Suprapubic skin (tissue), 4 donors: ENCODE measurements at regions not wholly inside any gene's neighbourhood (a gene's known extent, or its start where the extent isn't known, plus 50 kb on each side); places are given as distances from the start of the nearest gene placed in this dataset.

Source experiments
- DNase-seq, 2 donors: peaks; one replicate each; pipeline ENCODE4 v3.0.0-alpha.2; 2019; ENCODE audit warnings: low spot score in 2 of 2
- H3K27ac ChIP-seq: fragments of 200-600 bp; sonication (generic); one replicate; pipeline ENCODE4 v1.5.1; 2019
- H3K27me3 ChIP-seq: fragments of 200-600 bp; sonication (generic); one replicate; pipeline ENCODE4 v1.5.1; 2019
- H3K36me3 ChIP-seq: fragments of 200-600 bp; sonication (generic); one replicate; pipeline ENCODE4 v1.5.1; 2019
- H3K4me1 ChIP-seq: fragments of 200-600 bp; sonication (generic); one replicate; pipeline ENCODE4 v1.5.1; 2019
- H3K4me3 ChIP-seq: fragments of 200-600 bp; sonication (generic); one replicate; pipeline ENCODE4 v1.5.1; 2019; ENCODE audit warnings: mild to moderate bottlenecking
- H3K9me3 ChIP-seq: fragments of 200-600 bp; sonication (generic); one replicate; pipeline ENCODE4 v1.5.1; 2019
- CTCF ChIP-seq, 2 donors: fragments of 200-600 bp in 1 of 2; fragments of 450-650 bp in 1 of 2; sonication (generic) in 1 of 2; IDR thresholded peaks; one replicate each; pipeline ENCODE4 v1.5.1; 2016 to 2019; ENCODE audit warnings: antibody characterized with exemption in 2 of 2, mild to moderate bottlenecking in 1 of 2, moderate library complexity in 1 of 2
- EP300 ChIP-seq: sonication (generic); formaldehyde crosslinking; IDR thresholded peaks from one replicate; pipeline ENCODE4 v1.6.1; 2017; ENCODE audit warnings: antibody characterized with exemption
- POLR2A ChIP-seq, 2 donors: fragments of 450-650 bp; IDR thresholded peaks; one replicate each; pipeline ENCODE4 v1.6.1; 2017; ENCODE audit warnings: antibody characterized with exemption in 2 of 2, mild to moderate bottlenecking in 2 of 2, moderate library complexity in 2 of 2
- POLR2AphosphoS5 ChIP-seq, 3 donors: sonication (generic); formaldehyde crosslinking; IDR thresholded peaks; one replicate each; pipeline ENCODE4 v1.6.1; 2017; ENCODE audit warnings: antibody characterized with exemption in 3 of 3
- WGBS: methylation state at CpG from one replicate; pipeline ENCODE4 v1.1.5; 2018; 5-methylcytosine and 5-hydroxymethylcytosine counted together

DNA sequence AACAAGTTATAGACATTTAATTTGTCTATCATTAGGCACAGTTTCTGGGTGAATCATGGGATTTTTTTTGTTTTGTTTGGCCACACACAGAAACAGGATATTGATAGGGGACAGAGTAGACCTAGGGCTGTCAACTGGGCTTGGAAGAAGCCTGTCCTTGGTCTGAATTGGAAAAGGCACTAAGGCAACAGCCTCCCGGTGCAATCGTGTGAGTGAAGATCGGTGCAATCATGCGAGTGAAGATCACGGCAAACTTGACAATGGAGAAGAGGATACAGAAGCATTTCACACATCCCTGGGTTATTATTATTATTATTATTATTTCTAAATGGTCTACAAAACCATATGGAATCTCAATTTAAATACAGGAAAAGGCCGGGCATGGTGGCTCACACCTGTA, 94.5 kb downstream of the ACKR3 start:
- H3K9me3 ChIP-seq: peaks cover 3% of the 10 kb centered on the region
- H3K27me3 ChIP-seq: peaks cover 6% of the 10 kb centered on the region
- TF ChIP-seq CTCF (IDR thresholded peaks at IDR 0.05): no peak
- TF ChIP-seq EP300: no peak
- no peak for TF ChIP-seq POLR2A (IDR thresholded peaks at IDR 0.05)
- TF ChIP-seq POLR2AphosphoS5 (IDR thresholded peaks at IDR 0.05): no peak
- 79% methylated on average over 6 of the region's 6 CpGs for WGBS
- H3K4me3 ChIP-seq: no peak overlapping the region
- H3K4me1 ChIP-seq: peaks cover 28% of the 10 kb centered on the region
- no peaks in the 10 kb centered on the region for H3K36me3 ChIP-seq
- peak; percentile 52 to 61 for DNase-seq
- peak overlapping the region; percentile 49 for H3K27ac ChIP-seq

GRCh38 chr2:236665101-236665500, 95.5 kb downstream of the ACKR3 start:
- no peak overlapping the region for H3K4me3 ChIP-seq
- H3K36me3 ChIP-seq: no peaks in the 10 kb centered on the region
- no peaks in the 10 kb centered on the region for H3K27me3 ChIP-seq
- 93% methylated on average over 7 of the region's 7 CpGs for WGBS
- DNase-seq: peak in 1 of 2 donors; percentile 14
- no peak overlapping the region for H3K27ac ChIP-seq
- peaks cover 3% of the 10 kb centered on the region for H3K9me3 ChIP-seq
- TF ChIP-seq POLR2AphosphoS5 (IDR thresholded peaks at IDR 0.05): no peak
- no peak for TF ChIP-seq EP300
- no peak for TF ChIP-seq CTCF (IDR thresholded peaks at IDR 0.05)
- TF ChIP-seq POLR2A (IDR thresholded peaks at IDR 0.05): no peak
- H3K4me1 ChIP-seq: peaks cover 26% of the 10 kb centered on the region

DNA sequence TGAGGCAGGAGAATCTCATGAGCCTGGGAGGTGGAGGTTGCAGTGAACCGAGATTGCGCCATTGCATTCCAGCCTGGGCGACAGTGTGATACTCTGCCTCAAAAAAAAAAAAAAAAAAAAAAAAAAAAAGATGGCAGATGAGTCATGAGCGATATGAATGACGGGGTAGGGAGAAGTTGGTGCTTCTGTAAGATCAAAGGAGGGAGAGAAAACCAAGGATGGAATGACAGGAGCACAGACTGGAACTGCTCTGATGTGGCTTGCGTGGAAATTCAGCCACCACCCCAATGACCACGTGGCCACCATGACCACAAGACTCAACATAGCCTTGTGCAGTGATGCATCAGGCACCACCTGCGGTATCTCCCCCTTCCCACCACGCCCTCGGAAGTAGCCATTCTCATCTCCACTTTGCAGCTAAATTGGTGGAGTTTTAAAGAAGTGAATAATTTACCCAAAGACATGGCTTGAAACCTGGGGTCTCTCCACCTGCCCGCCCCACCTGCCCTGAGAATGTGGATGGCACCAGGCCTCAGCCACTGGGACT, 96.0 kb downstream of the ACKR3 start:
- H3K4me1 ChIP-seq: peaks cover 24% of the 10 kb centered on the region
- 77% methylated on average over 11 of the region's 11 CpGs for WGBS
- DNase-seq: peak; percentile 21 to 57
- H3K36me3 ChIP-seq: no peaks in the 10 kb centered on the region
- H3K27me3 ChIP-seq: no peaks in the 10 kb centered on the region
- no peak overlapping the region for H3K27ac ChIP-seq
- no peak overlapping the region for H3K4me3 ChIP-seq
- TF ChIP-seq POLR2A (IDR thresholded peaks at IDR 0.05) (no peak), CTCF (IDR thresholded peaks at IDR 0.05) (no peak), EP300 (no peak), POLR2AphosphoS5 (IDR thresholded peaks at IDR 0.05) (no peak)
- peaks cover 3% of the 10 kb centered on the region for H3K9me3 ChIP-seq

DNA sequence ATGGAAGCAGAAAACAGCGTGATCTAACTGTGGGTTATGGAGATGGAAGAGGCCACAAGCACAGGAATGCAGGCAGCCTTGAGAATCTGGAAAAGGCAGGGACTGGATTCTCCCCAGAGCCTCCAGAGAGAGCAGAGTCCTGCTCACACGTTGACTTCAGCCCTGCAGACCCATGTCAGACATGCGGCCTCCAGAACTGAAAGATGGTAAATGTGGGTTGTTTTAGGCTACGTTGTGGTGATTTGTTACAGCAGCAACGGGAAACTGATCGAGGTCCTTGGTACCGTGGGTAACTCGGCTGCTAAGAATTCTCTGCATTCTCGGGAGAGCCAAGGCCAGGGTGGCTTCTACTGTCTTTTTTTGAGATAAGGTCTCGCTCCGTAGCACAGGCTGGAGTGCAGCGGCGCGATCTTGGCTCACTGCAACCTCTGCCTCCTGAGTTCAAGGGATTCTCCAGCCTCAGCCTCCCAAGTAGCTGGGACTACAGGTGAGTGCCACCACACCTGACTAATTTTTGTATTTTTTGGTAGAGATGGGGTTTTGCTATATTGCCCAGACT, 97.1 kb downstream of the ACKR3 start:
- Histone ChIP-seq H3K4me3 (no peak overlapping the region), H3K27me3 (no peaks in the 10 kb centered on the region), H3K9me3 (peaks cover 3% of the 10 kb centered on the region), H3K36me3 (no peaks in the 10 kb centered on the region), H3K27ac (no peak overlapping the region), H3K4me1 (peaks cover 14% of the 10 kb centered on the region)
- TF ChIP-seq CTCF (IDR thresholded peaks at IDR 0.05): no peak
- no peak for TF ChIP-seq EP300
- TF ChIP-seq POLR2AphosphoS5 (IDR thresholded peaks at IDR 0.05): no peak
- no peak for TF ChIP-seq POLR2A (IDR thresholded peaks at IDR 0.05)
- 90% methylated on average over 12 of the region's 14 CpGs for WGBS
- peak; percentile 18 to 30 for DNase-seq

- WGBS: 98% methylated on average over 4 of the region's 4 CpGs
- H3K27ac ChIP-seq: no peak overlapping the region
- H3K4me1 ChIP-seq: peaks cover 11% of the 10 kb centered on the region
- peaks cover 3% of the 10 kb centered on the region for H3K9me3 ChIP-seq
- H3K4me3 ChIP-seq: no peak overlapping the region
- no peaks in the 10 kb centered on the region for H3K36me3 ChIP-seq
- TF ChIP-seq POLR2AphosphoS5 (IDR thresholded peaks at IDR 0.05) (no peak), CTCF (IDR thresholded peaks at IDR 0.05) (no peak), EP300 (no peak), POLR2A (IDR thresholded peaks at IDR 0.05) (no peak)
- no peaks in the 10 kb centered on the region for H3K27me3 ChIP-seq
- peak; percentile 17 to 53 for DNase-seq
Measured at GRCh38 chr2:236667526-236667925, 97.9 kb downstream of the ACKR3 start.
